ENCODE measurements at regions not wholly inside any gene's neighbourhood (a gene's known extent, or its start where the extent isn't known, plus 50 kb on each side); places are given as distances from the start of the nearest gene placed in this dataset.
"Not testable (repeated sequence)": the region's sequence is repeated elsewhere in the genome, so short reads cannot be mapped to it uniquely, and the experiment has no call there.

DNA sequence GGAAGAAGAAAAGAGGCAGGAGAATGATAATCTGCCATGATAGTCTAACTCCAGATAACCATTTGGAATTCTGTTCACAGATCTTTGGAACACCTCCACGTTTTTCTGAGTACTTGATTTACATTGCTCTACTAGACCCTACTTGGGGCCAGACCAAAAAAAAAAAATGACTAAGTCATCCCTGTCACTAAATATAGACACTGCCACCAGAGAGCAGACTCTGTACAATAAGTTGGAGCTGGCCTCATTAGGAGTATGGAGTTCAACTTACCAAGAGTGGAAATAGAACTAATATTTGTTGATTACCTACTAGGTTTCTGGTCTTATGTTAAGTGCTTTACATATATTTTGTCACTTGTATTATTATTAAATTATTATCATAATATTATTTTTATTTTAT, 80.9 kb upstream of the ZNF800 start:
- H4K20me1 ChIP-seq (ENCODE audit: insufficient read depth, low read depth, low read length), result no peaks in the 10 kb centered on the region
- H3K27ac ChIP-seq (ENCODE audit: low read length), result no peak overlapping the region
- H3K9ac ChIP-seq (ENCODE audit: low read length), result no peak overlapping the region
- no peak overlapping the region for H3K4me2 ChIP-seq (ENCODE audit: low read depth, low read length, poor library complexity, severe bottlenecking)
- H3K9me2 ChIP-seq (replicated peaks; ENCODE audit: insufficient read depth, low read length), result no peaks in the 10 kb centered on the region
- no peaks in the 10 kb centered on the region for H3K79me2 ChIP-seq (ENCODE audit: low read length)
- H3K4me3 ChIP-seq (ENCODE audit: low read length), result no peak overlapping the region
- no peaks in the 10 kb centered on the region for H3K4me1 ChIP-seq (ENCODE audit: low read length)
- H2AFZ ChIP-seq (ENCODE audit: low read length), result no peak overlapping the region
- H3K36me3 ChIP-seq (ENCODE audit: insufficient read depth, low read length), result no peaks in the 10 kb centered on the region
- DNase-seq, result no peak
- H3K27me3 ChIP-seq (ENCODE audit: low read length), result no peaks in the 10 kb centered on the region
- H3K9me3 ChIP-seq (ENCODE audit: low read length), result no peaks in the 10 kb centered on the region

DNA sequence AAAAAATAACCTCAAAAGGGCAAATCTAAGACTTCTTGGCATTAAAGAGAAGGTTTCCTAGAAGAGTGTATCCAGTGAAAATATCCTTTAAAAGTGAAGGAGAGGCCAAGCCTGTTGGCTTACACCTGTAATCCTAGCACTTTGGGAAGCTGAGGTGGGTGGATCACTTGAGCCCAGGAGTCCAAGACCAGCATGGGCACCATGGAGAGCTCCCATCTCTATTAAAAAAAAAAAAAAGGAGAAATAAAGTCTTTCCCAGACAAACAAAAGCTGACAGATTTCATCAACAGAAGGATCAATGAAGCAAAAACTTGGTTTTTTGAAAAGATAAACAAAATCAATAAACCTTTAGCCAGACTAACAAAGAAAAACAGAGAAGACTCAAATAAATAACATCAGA, 67.6 kb upstream of the ZNF800 start:
- no peak overlapping the region for H3K4me3 ChIP-seq (ENCODE audit: low read length)
- H3K9ac ChIP-seq (ENCODE audit: low read length), result no peak overlapping the region
- DNase-seq, result no peak
- H3K27me3 ChIP-seq (ENCODE audit: low read length), result no peaks in the 10 kb centered on the region
- no peak overlapping the region for H2AFZ ChIP-seq (ENCODE audit: low read length)
- no peaks in the 10 kb centered on the region for H3K36me3 ChIP-seq (ENCODE audit: insufficient read depth, low read length)
- no peak overlapping the region for H3K27ac ChIP-seq (ENCODE audit: low read length)
- no peaks in the 10 kb centered on the region for H3K9me2 ChIP-seq (replicated peaks; ENCODE audit: insufficient read depth, low read length)
- no peaks in the 10 kb centered on the region for H3K9me3 ChIP-seq (ENCODE audit: low read length)
- H3K4me2 ChIP-seq (ENCODE audit: low read depth, low read length, poor library complexity, severe bottlenecking), result no peak overlapping the region
- H3K4me1 ChIP-seq (ENCODE audit: low read length), result no peaks in the 10 kb centered on the region
- H4K20me1 ChIP-seq (ENCODE audit: insufficient read depth, low read depth, low read length), result no peaks in the 10 kb centered on the region
- no peaks in the 10 kb centered on the region for H3K79me2 ChIP-seq (ENCODE audit: low read length)

DNA sequence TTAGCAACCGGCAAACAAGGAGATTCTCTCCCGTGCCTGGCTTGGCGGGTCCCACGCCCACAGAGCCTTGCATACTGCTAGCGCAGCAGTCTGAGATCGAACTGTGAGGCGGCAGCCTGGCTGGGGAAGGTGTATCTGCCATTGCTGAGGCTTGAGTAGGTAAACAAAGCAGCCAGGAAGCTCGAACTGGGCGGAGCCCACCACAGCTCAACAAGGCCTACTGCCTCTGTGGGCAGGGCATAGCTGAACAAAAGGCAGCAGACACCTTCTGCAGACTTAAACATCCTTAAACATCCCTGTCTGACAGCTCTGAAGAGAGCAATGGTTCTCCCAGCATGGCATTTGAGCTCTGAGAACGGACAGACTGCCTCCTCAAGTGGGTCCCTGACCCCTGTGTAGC, 58.8 kb upstream of the ZNF800 start:
- H3K27ac ChIP-seq (ENCODE audit: low read length); H3K4me3 ChIP-seq (ENCODE audit: low read length); DNase-seq; H2AFZ ChIP-seq (ENCODE audit: low read length); H3K4me2 ChIP-seq (ENCODE audit: low read depth, low read length, poor library complexity, severe bottlenecking); H3K4me1 ChIP-seq (ENCODE audit: low read length); H3K9me2 ChIP-seq (replicated peaks; ENCODE audit: insufficient read depth, low read length); H3K9ac ChIP-seq (ENCODE audit: low read length); H3K27me3 ChIP-seq (ENCODE audit: low read length); H3K9me3 ChIP-seq (ENCODE audit: low read length); H3K79me2 ChIP-seq (ENCODE audit: low read length); H4K20me1 ChIP-seq (ENCODE audit: insufficient read depth, low read depth, low read length); H3K36me3 ChIP-seq (ENCODE audit: insufficient read depth, low read length): not testable (repeated sequence)

DNA sequence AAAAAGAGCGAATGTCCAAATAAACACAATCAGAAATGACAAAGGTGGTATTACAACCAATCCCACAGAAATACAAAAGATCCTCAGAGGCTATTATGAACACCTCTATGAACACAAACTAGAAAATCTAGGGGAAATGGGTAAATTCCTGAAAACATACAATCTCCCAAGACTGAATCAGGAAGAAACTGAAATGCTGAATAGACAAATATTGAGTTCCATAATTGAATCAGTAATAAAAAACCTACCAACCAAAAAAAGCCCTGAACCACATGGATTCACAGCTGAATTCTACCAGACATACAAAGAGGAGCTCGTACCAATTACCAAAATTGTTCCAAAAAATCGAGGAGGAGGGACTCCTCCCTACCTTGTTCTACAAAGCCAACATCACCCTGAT, 56.1 kb upstream of the ZNF800 start:
- no peak overlapping the region for H3K4me2 ChIP-seq (ENCODE audit: low read depth, low read length, poor library complexity, severe bottlenecking)
- no peaks in the 10 kb centered on the region for H3K27me3 ChIP-seq (ENCODE audit: low read length)
- H3K36me3 ChIP-seq (ENCODE audit: insufficient read depth, low read length), result no peaks in the 10 kb centered on the region
- DNase-seq, result no peak
- H3K9me3 ChIP-seq (ENCODE audit: low read length), result no peaks in the 10 kb centered on the region
- no peak overlapping the region for H2AFZ ChIP-seq (ENCODE audit: low read length)
- no peak overlapping the region for H3K9ac ChIP-seq (ENCODE audit: low read length)
- no peak overlapping the region for H3K27ac ChIP-seq (ENCODE audit: low read length)
- H3K4me3 ChIP-seq (ENCODE audit: low read length), result no peak overlapping the region
- no peaks in the 10 kb centered on the region for H4K20me1 ChIP-seq (ENCODE audit: insufficient read depth, low read depth, low read length)
- H3K79me2 ChIP-seq (ENCODE audit: low read length), result no peaks in the 10 kb centered on the region
- H3K4me1 ChIP-seq (ENCODE audit: low read length), result no peaks in the 10 kb centered on the region
- no peaks in the 10 kb centered on the region for H3K9me2 ChIP-seq (replicated peaks; ENCODE audit: insufficient read depth, low read length)

DNA sequence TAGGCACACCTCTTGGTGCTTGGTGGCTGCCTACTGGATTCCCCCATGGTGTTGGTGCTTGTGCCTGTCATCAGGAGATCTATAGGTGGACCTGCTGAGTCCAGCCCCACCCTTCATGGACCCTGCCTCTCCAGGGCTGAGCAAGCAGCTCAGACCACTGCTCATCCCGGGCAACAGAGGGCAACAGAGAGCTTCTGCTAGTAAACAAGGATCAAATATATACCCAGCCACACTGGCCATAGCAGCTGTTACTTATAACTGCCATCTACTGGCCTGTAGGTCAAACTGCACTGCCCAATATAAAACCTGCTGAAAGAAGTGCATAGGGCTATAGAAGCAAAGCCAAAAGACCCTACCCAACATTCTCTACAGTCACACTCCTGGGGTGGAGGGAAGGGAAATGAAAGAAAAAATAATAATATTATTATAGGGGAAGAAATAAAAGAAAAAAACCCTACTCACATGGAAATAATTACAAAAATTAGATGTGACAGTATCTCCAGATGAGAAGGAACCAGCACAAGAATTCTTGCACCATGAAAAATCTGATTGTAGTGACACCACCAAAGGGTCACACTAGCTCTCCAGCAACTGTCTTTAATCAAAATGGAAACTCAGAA, 54.9 kb upstream of the ZNF800 start:
- Histone ChIP-seq H3K36me3 (ENCODE audit: insufficient read depth, low read length) (no peaks in the 10 kb centered on the region), H3K9me2 (replicated peaks; ENCODE audit: insufficient read depth, low read length) (no peaks in the 10 kb centered on the region), H3K4me3 (ENCODE audit: low read length) (no peak overlapping the region), H3K4me1 (ENCODE audit: low read length) (no peaks in the 10 kb centered on the region), H2AFZ (ENCODE audit: low read length) (no peak overlapping the region), H3K27ac (ENCODE audit: low read length) (no peak overlapping the region), H3K27me3 (ENCODE audit: low read length) (no peaks in the 10 kb centered on the region), H3K79me2 (ENCODE audit: low read length) (no peaks in the 10 kb centered on the region), H3K9ac (ENCODE audit: low read length) (no peak overlapping the region), H3K9me3 (ENCODE audit: low read length) (no peaks in the 10 kb centered on the region), H4K20me1 (ENCODE audit: insufficient read depth, low read depth, low read length) (no peaks in the 10 kb centered on the region), H3K4me2 (ENCODE audit: low read depth, low read length, poor library complexity, severe bottlenecking) (no peak overlapping the region)
- peak; percentile 91 for DNase-seq

DNA sequence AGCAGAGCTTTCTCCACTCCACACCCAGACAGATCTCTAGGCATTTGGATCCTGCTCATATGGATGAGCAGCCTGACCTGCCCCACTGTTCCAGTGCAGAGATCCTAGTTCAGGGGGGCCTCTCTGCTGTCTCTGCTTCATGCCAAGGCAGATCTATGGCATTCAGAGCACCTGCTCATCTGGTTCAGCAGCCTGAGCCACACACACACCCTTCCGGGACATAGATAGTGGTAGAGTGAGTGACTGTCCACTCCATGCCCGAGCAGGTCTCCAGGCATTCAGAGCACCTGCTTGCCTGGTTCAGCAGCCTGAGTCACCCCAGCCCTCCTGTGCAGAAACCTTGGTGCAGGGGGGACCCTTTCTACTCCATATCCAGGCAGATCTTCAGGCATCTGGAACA, 54.3 kb upstream of the ZNF800 start:
- no peak overlapping the region for H3K9ac ChIP-seq (ENCODE audit: low read length)
- DNase-seq, result no peak
- no peaks in the 10 kb centered on the region for H3K9me3 ChIP-seq (ENCODE audit: low read length)
- no peaks in the 10 kb centered on the region for H3K27me3 ChIP-seq (ENCODE audit: low read length)
- H3K9me2 ChIP-seq (replicated peaks; ENCODE audit: insufficient read depth, low read length), result no peaks in the 10 kb centered on the region
- H3K27ac ChIP-seq (ENCODE audit: low read length), result no peak overlapping the region
- H2AFZ ChIP-seq (ENCODE audit: low read length), result no peak overlapping the region
- H3K4me2 ChIP-seq (ENCODE audit: low read depth, low read length, poor library complexity, severe bottlenecking), result no peak overlapping the region
- no peaks in the 10 kb centered on the region for H3K79me2 ChIP-seq (ENCODE audit: low read length)
- H3K36me3 ChIP-seq (ENCODE audit: insufficient read depth, low read length), result no peaks in the 10 kb centered on the region
- H4K20me1 ChIP-seq (ENCODE audit: insufficient read depth, low read depth, low read length), result no peaks in the 10 kb centered on the region
- H3K4me1 ChIP-seq (ENCODE audit: low read length), result no peaks in the 10 kb centered on the region
- no peak overlapping the region for H3K4me3 ChIP-seq (ENCODE audit: low read length)

Measured in Karpas-422 (cell line).